Fibroblast of lung (primary cell): ENCODE measurements at regions not wholly inside any gene's neighbourhood (a gene's known extent, or its start where the extent isn't known, plus 50 kb on each side); places are given as distances from the start of the nearest gene placed in this dataset.
A peak's percentile ranks its signal among the peaks of the same experiment; 100 is the strongest.

ENCODE experiments used
- DNase-seq, 2 donors: peaks; one replicate each; pipeline versions ENCODE4 v3.0.0 to v3.0.0-alpha.2; 2010; ENCODE audit warnings: low read depth in 2 of 2
- H2AFZ ChIP-seq: 2 replicates; pipeline ENCODE4 v1.5.1; 2012; ENCODE audit warnings: low read length, control low read depth, inconsistent platforms
- H3K27ac ChIP-seq: 2 replicates; pipeline ENCODE4 v1.5.1; 2011; ENCODE audit warnings: low read length, control low read depth; ENCODE audit not compliant: insufficient read depth
- H3K27me3 ChIP-seq: 2 replicates; pipeline ENCODE4 v1.5.1; 2011; ENCODE audit warnings: mild to moderate bottlenecking, low read length; ENCODE audit not compliant: control insufficient read depth, insufficient read depth
- H3K36me3 ChIP-seq: 2 replicates; pipeline ENCODE4 v1.5.1; 2011; ENCODE audit warnings: low read length; ENCODE audit not compliant: control insufficient read depth, insufficient read depth
- H3K4me1 ChIP-seq: 2 replicates; pipeline ENCODE4 v1.5.1; 2011; ENCODE audit warnings: low read length; ENCODE audit not compliant: control insufficient read depth, insufficient read depth; ENCODE audit errors: extremely low read depth
- H3K4me2 ChIP-seq: 2 replicates; pipeline ENCODE4 v1.5.1; 2011; ENCODE audit warnings: low read length, control low read depth; ENCODE audit not compliant: insufficient read depth; ENCODE audit errors: extremely low read depth
- H3K4me3 ChIP-seq, 4 experiments: fragments of 200-600 bp in 1 of 4; sonication (generic) in 1 of 4; replicated peaks in 1 of 4; 2 replicates each; pipeline ENCODE4 v1.5.1; 2011 to 2016; ENCODE audit warnings: low read length in 4 of 4, low read depth in 3 of 4, mild to moderate bottlenecking in 3 of 4, control low read depth in 2 of 4, inconsistent platforms in 1 of 4, mixed read lengths in 1 of 4; ENCODE audit not compliant: insufficient read depth in 1 of 4; ENCODE audit errors: control extremely low read depth in 1 of 4
- H3K79me2 ChIP-seq: 2 replicates; pipeline ENCODE4 v1.5.1; 2012; ENCODE audit warnings: mild to moderate bottlenecking, low read length, inconsistent platforms; ENCODE audit not compliant: control insufficient read depth, insufficient read depth
- H3K9ac ChIP-seq: 2 replicates; pipeline ENCODE4 v1.5.1; 2011; ENCODE audit warnings: mild to moderate bottlenecking, low read length, control low read depth; ENCODE audit not compliant: insufficient read depth
- H3K9me3 ChIP-seq: 2 replicates; pipeline ENCODE4 v1.5.1; 2012; ENCODE audit warnings: low read depth, low read length; ENCODE audit not compliant: control insufficient read depth, insufficient read depth
- H4K20me1 ChIP-seq: 2 replicates; pipeline ENCODE4 v1.5.1; 2011; ENCODE audit warnings: low read length; ENCODE audit not compliant: control insufficient read depth, insufficient read depth; ENCODE audit errors: extremely low read depth
- EZH2 ChIP-seq: IDR thresholded peaks from 2 replicates; pipeline ENCODE4 v1.5.1; 2012; ENCODE audit warnings: low read length, control low read depth, mild to moderate bottlenecking; ENCODE audit errors: missing control alignments
- TF ChIP-seq, protein P1 (sequence below), 2 donors: IDR thresholded peaks in 1 of 2; conservative IDR thresholded peaks in 1 of 2; 1 replicate in 1 of 2; 2 replicates in 1 of 2; pipeline ENCODE4 v1.5.1; 2011 to 2012; ENCODE audit warnings: low read length in 2 of 2, control low read depth in 1 of 2, inconsistent platforms in 1 of 2, low read depth in 1 of 2, mild to moderate bottlenecking in 1 of 2

GRCh38 chr4:112946127-112946526 lies 103.3 kb upstream of the ANK2 start:
- no peak overlapping the region for H3K27ac ChIP-seq

DNA sequence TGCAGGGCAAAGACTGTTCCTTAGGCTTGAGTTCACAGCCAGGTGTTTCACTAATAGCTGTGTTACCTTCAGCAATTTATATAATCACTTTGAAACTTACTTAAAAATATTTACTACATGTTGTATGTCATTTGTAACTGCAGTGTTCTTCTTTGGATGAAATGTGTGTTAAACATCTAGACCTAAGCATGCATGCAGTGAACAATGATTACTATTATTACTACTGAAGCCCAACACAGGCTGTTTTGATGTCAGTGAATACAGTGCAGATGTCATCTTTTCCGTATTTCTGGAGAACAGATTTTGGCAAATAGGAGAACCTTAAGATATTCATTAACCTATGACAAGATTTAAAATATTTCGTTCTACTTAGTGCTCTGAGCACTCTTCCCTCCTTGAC lies 101.8 kb upstream of the ANK2 start:
- Histone ChIP-seq H3K27ac (no peak overlapping the region), H3K79me2 (no peaks in the 10 kb centered on the region), H3K36me3 (no peaks in the 10 kb centered on the region), H3K4me2 (no peak overlapping the region), H2AFZ (no peak overlapping the region), H3K4me1 (no peaks in the 10 kb centered on the region), H3K4me3 (no peak overlapping the region), H3K27me3 (no peaks in the 10 kb centered on the region), H4K20me1 (no peaks in the 10 kb centered on the region), H3K9ac (no peak overlapping the region), H3K9me3 (no peaks in the 10 kb centered on the region)
- DNase-seq = no peak
- TF ChIP-seq, protein P1, sequence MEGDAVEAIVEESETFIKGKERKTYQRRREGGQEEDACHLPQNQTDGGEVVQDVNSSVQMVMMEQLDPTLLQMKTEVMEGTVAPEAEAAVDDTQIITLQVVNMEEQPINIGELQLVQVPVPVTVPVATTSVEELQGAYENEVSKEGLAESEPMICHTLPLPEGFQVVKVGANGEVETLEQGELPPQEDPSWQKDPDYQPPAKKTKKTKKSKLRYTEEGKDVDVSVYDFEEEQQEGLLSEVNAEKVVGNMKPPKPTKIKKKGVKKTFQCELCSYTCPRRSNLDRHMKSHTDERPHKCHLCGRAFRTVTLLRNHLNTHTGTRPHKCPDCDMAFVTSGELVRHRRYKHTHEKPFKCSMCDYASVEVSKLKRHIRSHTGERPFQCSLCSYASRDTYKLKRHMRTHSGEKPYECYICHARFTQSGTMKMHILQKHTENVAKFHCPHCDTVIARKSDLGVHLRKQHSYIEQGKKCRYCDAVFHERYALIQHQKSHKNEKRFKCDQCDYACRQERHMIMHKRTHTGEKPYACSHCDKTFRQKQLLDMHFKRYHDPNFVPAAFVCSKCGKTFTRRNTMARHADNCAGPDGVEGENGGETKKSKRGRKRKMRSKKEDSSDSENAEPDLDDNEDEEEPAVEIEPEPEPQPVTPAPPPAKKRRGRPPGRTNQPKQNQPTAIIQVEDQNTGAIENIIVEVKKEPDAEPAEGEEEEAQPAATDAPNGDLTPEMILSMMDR (conservative IDR thresholded peaks at IDR 0.05 in 1 of 2, IDR thresholded peaks at IDR 0.05 in 1 of 2; ENCODE audit: low read depth in 1 of 2, low read length in 2 of 2) = no peak
- no peak for TF ChIP-seq EZH2

More at GRCh38 chr4:112946127-112946526, 103.3 kb upstream of the ANK2 start:
- Histone ChIP-seq H3K4me1 (no peaks in the 10 kb centered on the region), H3K79me2 (no peaks in the 10 kb centered on the region), H3K4me2 (no peak overlapping the region), H3K9me3 (no peaks in the 10 kb centered on the region), H3K4me3 (no peak overlapping the region), H3K9ac (no peak overlapping the region), H2AFZ (no peak overlapping the region), H3K27me3 (no peaks in the 10 kb centered on the region), H3K36me3 (no peaks in the 10 kb centered on the region), H4K20me1 (no peaks in the 10 kb centered on the region)
- DNase-seq = no peak
- no peak for TF ChIP-seq EZH2
- TF ChIP-seq, protein P1 (conservative IDR thresholded peaks at IDR 0.05 in 1 of 2, IDR thresholded peaks at IDR 0.05 in 1 of 2; ENCODE audit: low read depth in 1 of 2, low read length in 2 of 2) = no peak

DNA sequence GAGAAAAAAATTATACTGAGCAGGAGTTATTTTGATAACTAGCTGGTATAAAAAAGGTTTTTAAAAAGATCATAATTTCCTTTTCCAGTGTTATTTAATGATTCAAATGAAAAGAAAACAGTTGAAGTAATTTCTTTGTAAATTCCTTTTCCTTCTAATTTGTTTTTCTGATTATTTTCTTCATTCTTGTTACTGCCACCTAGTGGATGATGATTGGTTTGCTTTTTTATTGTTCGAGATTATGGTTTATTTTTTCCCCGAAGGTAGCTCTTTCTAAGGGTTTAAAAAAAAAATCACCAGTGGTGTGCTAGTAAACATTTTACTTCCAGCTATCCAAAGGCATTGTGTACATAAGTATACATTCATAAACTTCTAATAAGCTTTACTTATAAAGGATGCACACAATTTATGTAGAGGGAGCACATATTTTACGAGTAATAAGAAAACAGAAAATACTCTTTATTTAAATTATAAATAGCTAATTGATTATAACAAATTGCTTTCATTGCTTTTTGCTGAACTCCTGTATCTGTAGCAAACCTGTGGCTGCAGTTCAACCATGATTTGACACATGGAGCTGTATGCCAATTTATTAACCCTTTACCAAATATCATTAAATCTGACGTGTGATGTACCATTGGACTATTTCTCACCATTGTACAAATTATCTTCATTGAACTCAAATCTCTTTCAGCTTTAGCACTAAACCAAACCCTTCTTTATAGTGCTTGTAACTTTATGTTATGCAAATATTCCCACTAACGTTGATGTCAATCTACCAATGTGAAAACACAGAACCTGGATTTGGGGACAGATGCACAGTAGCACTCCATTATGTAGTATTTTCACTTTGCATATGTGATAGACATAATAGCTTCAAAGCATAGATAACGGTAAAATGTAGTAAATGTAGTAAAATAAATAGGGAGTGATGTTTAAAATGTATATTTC lies 97.8 kb upstream of the ANK2 start:
- Histone ChIP-seq H3K79me2 (no peaks in the 10 kb centered on the region), H3K36me3 (no peaks in the 10 kb centered on the region), H3K4me3 (no peak overlapping the region), H3K4me1 (no peaks in the 10 kb centered on the region), H2AFZ (no peak overlapping the region), H3K4me2 (peak overlapping the region; percentile 52), H3K9ac (no peak overlapping the region), H3K27ac (no peak overlapping the region), H4K20me1 (no peaks in the 10 kb centered on the region), H3K9me3 (no peaks in the 10 kb centered on the region), H3K27me3 (no peaks in the 10 kb centered on the region)
- peak; percentile 3 to 19 for DNase-seq
- TF ChIP-seq EZH2 = no peak
- TF ChIP-seq, protein P1 (conservative IDR thresholded peaks at IDR 0.05 in 1 of 2, IDR thresholded peaks at IDR 0.05 in 1 of 2; ENCODE audit: low read depth in 1 of 2, low read length in 2 of 2) = peak in 1 of 2 donors; percentile 54
